H1 (cell line): ENCODE measurements at regions not wholly inside any gene's neighbourhood (a gene's known extent, or its start where the extent isn't known, plus 50 kb on each side); places are given as distances from the start of the nearest gene placed in this dataset.

Source experiments
- CTCF ChIA-PET: fragments of 300-600 bp; sonication (Branson Sonifier 250); formaldehyde crosslinking; loops from one replicate; lab custom pipeline; 2021; ENCODE audit not compliant: partially characterized antibody; lab: Charles Lee
- POLR2A ChIA-PET: fragments of 300-600 bp; sonication (Branson Sonifier 250); formaldehyde crosslinking; loops from one replicate; lab custom pipeline; 2021; ENCODE audit warnings: inconsistent platforms; ENCODE audit not compliant: partially characterized antibody; lab: Charles Lee
- DNase-seq, 2 experiments: peaks; one replicate each; pipeline versions ENCODE4 v3.0.0 to v3.0.0-alpha.2; 2010 to 2022; ENCODE audit warnings: low spot score in 2 of 2, low read depth in 1 of 2, mixed read lengths in 1 of 2
- FAIRE-seq: peaks from 2 replicates; lab custom pipeline; 2011; peaks lifted over from hg19 to GRCh38; lab: Jason Lieb, UNC
- H2AFZ ChIP-seq: 2 replicates; pipeline ENCODE4 v1.8.1; 2012; ENCODE audit warnings: low read length, inconsistent platforms
- H2AK5ac ChIP-seq: 2 replicates; pipeline ENCODE4 v1.6.1; 2013; ENCODE audit warnings: low read depth, low read length
- H2BK120ac ChIP-seq: replicated peaks from 2 replicates; pipeline ENCODE3; 2013; ENCODE audit warnings: low read depth, low read length, inconsistent platforms
- H2BK12ac ChIP-seq: 2 replicates; pipeline ENCODE4 v1.6.1; 2013; ENCODE audit warnings: low read depth, low read length
- H2BK15ac ChIP-seq: 2 replicates; pipeline ENCODE4 v1.6.1; 2013; ENCODE audit warnings: low read length
- H2BK20ac ChIP-seq: 2 replicates; pipeline ENCODE4 v1.6.1; 2013; ENCODE audit warnings: low read length
- H2BK5ac ChIP-seq: 2 replicates; pipeline ENCODE4 v1.6.1; 2013; ENCODE audit warnings: low read depth, low read length
- H3K14ac ChIP-seq: 2 replicates; pipeline ENCODE4 v1.6.1; 2013; ENCODE audit warnings: inconsistent platforms; ENCODE audit not compliant: insufficient read length
- H3K18ac ChIP-seq: 2 replicates; pipeline ENCODE4 v1.6.1; 2013; ENCODE audit warnings: low read length; ENCODE audit errors: extremely low read depth
- H3K23ac ChIP-seq: 2 replicates; pipeline ENCODE4 v1.6.1; 2013; ENCODE audit warnings: inconsistent platforms; ENCODE audit not compliant: insufficient read length
- H3K23me2 ChIP-seq: 2 replicates; pipeline ENCODE4 v1.6.1; 2013; ENCODE audit warnings: low read depth, low read length
- H3K27ac ChIP-seq: 2 replicates; pipeline ENCODE4 v1.6.1; 2011; ENCODE audit warnings: low read depth, low read length, inconsistent platforms
- H3K27me3 ChIP-seq, 4 experiments: replicated peaks in 1 of 4; 1 replicate in 1 of 4; 2 replicates in 3 of 4; pipeline versions ENCODE4 v1.6.1 to v1.8.1; 2011 to 2013; ENCODE audit warnings: low read length in 3 of 4, mild to moderate bottlenecking in 3 of 4, inconsistent platforms in 2 of 4, mixed read lengths in 2 of 4, moderate library complexity in 1 of 4; ENCODE audit not compliant: control insufficient read depth in 3 of 4, insufficient read depth in 3 of 4; ENCODE audit errors: extremely low read depth in 1 of 4
- H3K36me3 ChIP-seq, 4 experiments: 2 replicates each; pipeline versions ENCODE4 v1.6.1 to v1.8.1; 2011 to 2013; ENCODE audit warnings: mild to moderate bottlenecking in 4 of 4, low read length in 3 of 4, moderate library complexity in 2 of 4, control low read depth in 1 of 4, inconsistent platforms in 1 of 4; ENCODE audit not compliant: insufficient read depth in 4 of 4, control insufficient read depth in 2 of 4
- H3K4ac ChIP-seq: replicated peaks from 2 replicates; pipeline ENCODE3; 2013; ENCODE audit warnings: low read length, low read depth, mixed read lengths, inconsistent platforms; ENCODE audit not compliant: insufficient read length
- H3K4me1 ChIP-seq, 4 experiments: replicated peaks in 1 of 4; 1 replicate in 1 of 4; 2 replicates in 3 of 4; pipeline versions ENCODE4 v1.6.1 to v1.8.1; 2011 to 2013; ENCODE audit warnings: low read length in 3 of 4, inconsistent platforms in 2 of 4, mixed read lengths in 1 of 4; ENCODE audit not compliant: insufficient read depth in 4 of 4, control insufficient read depth in 3 of 4
- H3K4me2 ChIP-seq, 2 experiments: 2 replicates each; pipeline versions ENCODE4 v1.6.1 to v1.8.1; 2011 to 2013; ENCODE audit warnings: low read depth in 2 of 2, low read length in 2 of 2, control low read depth in 1 of 2, inconsistent platforms in 1 of 2, mild to moderate bottlenecking in 1 of 2; ENCODE audit not compliant: insufficient read depth in 1 of 2
- H3K4me3 ChIP-seq, 4 experiments: fragments of 200-600, 300-600 bp in 1 of 4; sonication (generic), shearing (Covaris generic), sonication (Bioruptor Twin) in 1 of 4; 2 replicates each; pipeline versions ENCODE4 v1.5.1 to v1.8.1; 2011 to 2016; ENCODE audit warnings: low read length in 4 of 4, low read depth in 3 of 4, control low read depth in 2 of 4, inconsistent platforms in 2 of 4, mild to moderate bottlenecking in 2 of 4, mixed read lengths in 1 of 4, moderate library complexity in 1 of 4; ENCODE audit not compliant: insufficient read depth in 2 of 4; ENCODE audit errors: extremely low read depth in 1 of 4
- H3K56ac ChIP-seq: replicated peaks from 2 replicates; pipeline ENCODE3; 2013; ENCODE audit warnings: low read depth, mild to moderate bottlenecking, mixed read lengths, low read length, inconsistent platforms; ENCODE audit not compliant: insufficient read length
- H3K79me1 ChIP-seq: 2 replicates; pipeline ENCODE4 v1.6.1; 2013; ENCODE audit warnings: low read depth, low read length, control low read depth
- H3K79me2 ChIP-seq, 2 experiments: 2 replicates each; pipeline versions ENCODE4 v1.6.1 to v1.8.1; 2012 to 2013; ENCODE audit warnings: low read length in 2 of 2, mild to moderate bottlenecking in 2 of 2, inconsistent platforms in 1 of 2; ENCODE audit not compliant: insufficient read depth in 2 of 2, control insufficient read depth in 1 of 2
- H3K9ac ChIP-seq, 4 experiments: replicated peaks in 1 of 4; 1 replicate in 1 of 4; 2 replicates in 3 of 4; pipeline versions ENCODE4 v1.6.1 to v1.8.1; 2011 to 2013; ENCODE audit warnings: low read depth in 3 of 4, low read length in 3 of 4, control low read depth in 2 of 4, mild to moderate bottlenecking in 2 of 4, moderate library complexity in 2 of 4, inconsistent platforms in 1 of 4; ENCODE audit errors: extremely low read depth in 1 of 4
- H3K9me3 ChIP-seq, 2 experiments: 2 replicates each; pipeline versions ENCODE4 v1.6.1 to v1.8.1; 2012 to 2013; ENCODE audit warnings: mild to moderate bottlenecking in 2 of 2, moderate library complexity in 2 of 2, control low read depth in 1 of 2, inconsistent platforms in 1 of 2, low read depth in 1 of 2, low read length in 1 of 2, mixed read lengths in 1 of 2; ENCODE audit not compliant: insufficient read depth in 2 of 2
- H4K20me1 ChIP-seq, 2 experiments: replicated peaks in 1 of 2; 2 replicates each; pipeline versions ENCODE3 to v1.8.1; 2011 to 2013; ENCODE audit warnings: inconsistent platforms in 2 of 2, low read length in 2 of 2, mild to moderate bottlenecking in 1 of 2; ENCODE audit not compliant: insufficient read depth in 2 of 2, control insufficient read depth in 1 of 2
- H4K5ac ChIP-seq: 2 replicates; pipeline ENCODE4 v1.6.1; 2013; ENCODE audit warnings: low read length, low read depth, mixed read lengths, inconsistent platforms; ENCODE audit not compliant: insufficient read length
- H4K8ac ChIP-seq: 2 replicates; pipeline ENCODE4 v1.8.0; 2013; ENCODE audit warnings: mild to moderate bottlenecking, moderate library complexity, low read length, inconsistent platforms; ENCODE audit not compliant: insufficient read depth; ENCODE audit errors: extremely low read depth
- H4K91ac ChIP-seq: replicated peaks from 2 replicates; pipeline ENCODE3; 2013; ENCODE audit warnings: low read length, mixed read lengths, inconsistent platforms; ENCODE audit not compliant: insufficient read length
- CREB1 ChIP-seq: IDR thresholded peaks from 2 replicates; pipeline ENCODE4 v1.6.1; 2012; ENCODE audit warnings: inconsistent platforms
- GTF2F1 ChIP-seq: IDR thresholded peaks from 2 replicates; pipeline ENCODE4 v1.6.1; 2012; ENCODE audit warnings: low read depth, low read length, improper control_type of control experiment, borderline replicate concordance
- MAFK ChIP-seq: IDR thresholded peaks from 2 replicates; pipeline ENCODE4 v1.6.1; 2012; ENCODE audit warnings: low read depth, mild to moderate bottlenecking, improper control_type of control experiment, low read length
- SIX5 ChIP-seq: IDR thresholded peaks from 2 replicates; pipeline ENCODE4 v1.6.1; 2011; ENCODE audit warnings: mild to moderate bottlenecking, low read depth, low read length
- SP2 ChIP-seq: IDR thresholded peaks from 2 replicates; pipeline ENCODE4 v1.6.1; 2012; ENCODE audit warnings: mild to moderate bottlenecking, low read length, inconsistent platforms
- WGBS, 2 experiments: shearing (Covaris generic) in 1 of 2; methylation state at CpG; one replicate each; pipeline versions ENCODE4 v1.1.6 to v1.1.7; 2013 to 2015; ENCODE audit warnings: low lambda C conversion rate in 2 of 2, mixed read lengths in 2 of 2, inconsistent platforms in 1 of 2, low coverage in 1 of 2, missing lambda C conversion rate in 1 of 2; ENCODE audit not compliant: insufficient replicate concordance in 2 of 2, insufficient coverage in 1 of 2, insufficient read length in 1 of 2; ENCODE audit errors: extremely low coverage in 1 of 2, missing lambda C conversion rate in 1 of 2; 5-methylcytosine and 5-hydroxymethylcytosine counted together

GRCh38 chr18:1495387-1495786 lies 590.7 kb downstream of the ADCYAP1 start (continued):
- no peak for TF ChIP-seq CREB1

- Histone ChIP-seq H3K56ac (no peak overlapping the region), H3K14ac (no peak overlapping the region), H3K23ac (no peak overlapping the region), H3K9ac (no peak overlapping the region), H3K4ac (no peak overlapping the region), H3K18ac (no peak overlapping the region), H3K9me3 (0 out of 4 replicates have a peak, but pooled peaks cover 0 to 3% of the 10 kb centered on the region in 2 experiments), H2BK15ac (no peak overlapping the region), H2AFZ (no peak overlapping the region), H4K5ac (no peak overlapping the region), H2BK20ac (no peak overlapping the region), H3K79me1 (no peaks in the 10 kb centered on the region), H2BK12ac (no peak overlapping the region), H3K4me2 (no peak overlapping the region), H3K4me1 (no peaks in the 10 kb centered on the region), H3K27ac (no peak overlapping the region), H4K8ac (no peak overlapping the region), H4K91ac (no peak overlapping the region), H2BK120ac (no peak overlapping the region), H2AK5ac (no peak overlapping the region), H2BK5ac (no peak overlapping the region), H3K36me3 (no peaks in the 10 kb centered on the region), H3K27me3 (no peaks in the 10 kb centered on the region), H3K79me2 (no peaks in the 10 kb centered on the region), H3K4me3 (no peak overlapping the region), H4K20me1 (no peaks in the 10 kb centered on the region), H3K23me2 (no peaks in the 10 kb centered on the region)
- no peak for FAIRE-seq
- no peak for DNase-seq
- CTCF ChIA-PET = interaction anchor here (0.8 to 1.6 kb wide), 4 partner anchors 9 to 171 kb away, joined by 3 to 4 read pairs (median 3); no protein-coding TSS in a partner anchor
- POLR2A ChIA-PET = no interaction called here
- 96% methylated on average over 4 of the region's 4 CpGs; no CpG with 5 or more reads in 1 of the 2 experiments for WGBS, 2 experiments
- TF ChIP-seq SP2 (no peak), SIX5 (no peak), MAFK (no peak), GTF2F1 (no peak)
Observed at GRCh38 chr18:1496096-1496495, 591.4 kb downstream of the ADCYAP1 start.
